NCI-H2196 (cell line): ENCODE measurements at regions not wholly inside any gene's neighbourhood (a gene's known extent, or its start where the extent isn't known, plus 50 kb on each side); places are given as distances from the start of the nearest gene placed in this dataset.
"Not testable (repeated sequence)": the region's sequence is repeated elsewhere in the genome, so short reads cannot be mapped to it uniquely, and the experiment has no call there.

ENCODE experiments used
- DNase-seq: peaks from one replicate; lab custom pipeline; 2025; ENCODE audit not compliant: unreplicated experiment; lab: John Stamatoyannopoulos, UW

DNA sequence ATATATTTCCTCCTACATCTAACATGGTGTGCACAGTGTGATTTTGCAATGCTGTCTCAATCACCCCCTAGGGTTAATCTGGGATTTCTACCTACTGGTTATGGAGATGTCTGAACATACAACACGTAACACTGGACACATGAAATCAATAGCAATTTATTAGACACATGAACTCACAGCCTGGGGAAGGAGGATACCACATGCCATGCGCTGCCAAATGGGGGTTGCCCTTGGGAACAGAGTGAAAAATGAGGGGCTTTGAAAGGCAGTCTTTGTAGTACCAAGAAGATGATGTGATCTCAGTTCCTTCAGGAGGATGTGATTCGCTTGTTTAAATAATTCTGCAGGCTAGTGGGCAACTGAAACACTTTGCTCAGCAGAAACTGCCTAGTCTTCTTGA is 253.6 kb upstream of the LRRC4C start:
- no peak for DNase-seq

DNA sequence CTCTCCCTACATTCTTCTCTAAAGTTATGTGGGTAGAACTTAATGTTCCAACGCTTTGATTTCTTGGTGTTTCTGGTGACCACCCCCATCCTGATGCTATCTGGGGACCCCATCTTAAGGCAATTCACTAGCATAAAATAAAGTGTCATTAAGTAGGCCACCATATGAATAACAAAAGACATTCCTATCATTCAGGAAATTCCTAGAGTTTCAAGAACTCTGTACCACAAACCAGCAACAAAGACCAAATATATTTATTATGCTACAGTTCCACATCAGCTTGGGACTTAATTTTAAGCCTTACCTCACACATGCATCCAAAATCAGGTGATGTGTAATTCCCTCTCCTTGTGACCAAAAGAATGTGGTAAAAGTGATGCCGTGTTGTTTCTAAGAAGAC is 254.6 kb upstream of the LRRC4C start:
- no peak for DNase-seq

DNA sequence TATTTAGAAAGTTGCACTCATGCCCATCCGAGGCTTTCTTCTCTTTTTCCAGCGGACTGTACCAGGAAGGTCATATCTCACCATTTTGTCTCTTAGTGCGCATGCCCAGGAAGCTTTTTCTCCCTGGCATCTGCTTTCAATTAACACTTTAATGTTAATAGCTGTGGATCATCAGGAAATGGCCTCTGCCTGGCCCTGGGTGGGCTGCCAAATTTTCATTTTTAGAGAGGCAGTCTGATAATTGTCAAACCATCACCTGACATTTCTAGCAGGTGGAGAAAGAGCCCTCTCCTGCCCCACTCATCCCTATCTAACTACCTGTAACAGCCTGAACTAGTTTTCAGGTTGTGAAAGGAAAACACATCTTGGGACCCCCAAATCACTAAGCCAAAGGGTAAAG is 257.4 kb upstream of the LRRC4C start:
- no peak for DNase-seq

DNA sequence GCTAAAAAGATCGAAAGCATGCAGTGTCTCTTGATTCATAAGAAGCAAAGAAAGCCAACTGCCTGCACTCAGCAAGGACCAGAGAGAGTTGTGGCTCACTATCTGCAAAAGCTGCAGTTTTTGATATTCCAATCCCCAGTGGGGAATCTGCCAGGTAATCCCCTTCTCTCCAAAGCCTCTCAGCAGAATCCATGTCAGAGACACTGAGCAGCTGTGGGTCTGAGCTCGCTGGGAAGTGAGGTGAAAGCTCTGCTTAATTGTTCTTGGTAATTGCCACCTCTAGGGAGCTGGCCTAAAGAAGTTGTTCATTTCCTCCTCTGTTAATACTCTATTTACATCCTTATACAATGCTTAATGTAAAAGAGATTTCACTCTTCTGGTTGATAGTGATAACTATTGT is 261.3 kb upstream of the LRRC4C start:
- DNase-seq: no peak

DNA sequence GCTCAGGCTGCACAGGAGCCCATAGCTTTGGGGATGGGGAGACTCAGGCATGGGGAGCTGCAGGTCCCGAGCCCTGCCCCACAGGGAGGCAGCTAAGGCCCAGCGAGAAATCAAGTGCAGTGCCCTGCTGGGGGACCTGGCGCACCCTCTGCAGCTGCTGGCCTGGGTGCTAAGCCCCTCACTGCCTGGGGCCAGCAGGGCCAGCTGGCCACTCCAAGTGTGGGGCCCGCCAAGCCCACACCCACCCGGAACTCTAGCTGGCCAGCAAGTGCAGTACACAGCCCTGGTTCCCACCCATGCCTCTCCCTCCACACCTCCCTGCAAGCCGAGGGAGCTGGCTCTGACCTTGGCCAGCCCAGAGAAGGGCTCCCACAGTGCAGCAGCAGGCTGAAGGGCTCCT is 268.7 kb upstream of the LRRC4C start:
- DNase-seq: not testable (repeated sequence)

DNA sequence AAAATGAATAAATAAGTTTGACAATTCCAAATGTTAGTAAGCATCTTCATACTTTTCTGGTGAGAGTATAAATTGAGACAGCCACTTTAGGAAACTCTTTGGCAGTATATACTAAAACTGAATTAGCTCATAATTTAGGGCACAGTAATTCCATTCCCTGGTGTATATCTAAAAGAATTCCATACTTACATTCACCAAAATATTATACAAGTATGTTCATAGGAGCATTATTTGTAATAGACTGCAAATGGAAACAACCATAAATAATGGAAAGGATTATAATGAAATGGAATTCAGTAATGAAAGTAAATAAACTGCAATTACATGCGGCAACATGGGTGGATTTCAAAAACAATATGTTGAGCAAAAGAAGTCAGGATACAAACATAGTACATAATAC is 315.8 kb upstream of the LRRC4C start:
- DNase-seq: no peak

DNA sequence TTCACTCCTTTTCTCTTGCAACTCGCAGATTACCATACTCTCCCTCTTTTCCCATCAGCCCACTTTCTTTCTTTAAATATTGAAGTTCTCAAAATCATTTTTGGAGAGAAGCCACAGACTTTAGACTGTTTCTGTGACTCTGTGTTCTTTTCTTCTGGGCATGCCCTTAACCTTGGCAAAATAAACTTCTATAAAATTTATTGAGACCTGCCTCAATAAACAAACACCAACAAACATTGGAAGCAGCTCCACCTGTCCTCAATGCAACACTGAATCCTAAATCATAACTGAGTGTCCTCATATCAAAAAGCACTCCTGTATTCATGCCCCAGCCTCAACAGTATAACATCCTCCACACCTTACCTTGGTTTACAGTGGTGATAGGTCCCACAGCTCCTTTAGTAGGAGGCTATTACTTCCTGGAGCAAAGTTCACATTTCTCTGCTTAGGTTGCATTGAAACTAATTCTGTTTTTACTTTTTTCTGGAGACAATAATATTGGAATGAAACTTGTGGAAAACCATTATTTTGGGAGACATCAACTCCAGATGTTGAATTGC is 320.0 kb upstream of the LRRC4C start:
- DNase-seq: no peak

DNA sequence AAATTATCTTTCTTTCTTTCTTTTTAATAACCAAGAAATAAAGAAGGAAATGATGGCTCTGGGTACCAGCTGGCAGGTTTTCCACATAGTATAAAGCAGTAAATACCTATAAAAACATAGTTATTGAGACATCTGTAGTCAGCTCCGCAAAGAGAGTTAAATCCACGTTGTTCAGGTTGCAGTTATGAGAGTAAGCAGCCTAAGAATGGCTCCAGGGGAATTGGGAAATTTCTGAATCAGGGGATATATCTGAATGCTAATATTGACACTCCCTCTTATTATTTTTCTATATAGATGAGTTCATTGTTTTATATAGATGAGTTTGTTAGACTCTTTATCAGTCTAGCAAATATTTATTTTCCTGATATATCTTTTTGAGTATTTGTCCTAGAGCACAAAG is 322.0 kb upstream of the LRRC4C start:
- no peak for DNase-seq

DNA sequence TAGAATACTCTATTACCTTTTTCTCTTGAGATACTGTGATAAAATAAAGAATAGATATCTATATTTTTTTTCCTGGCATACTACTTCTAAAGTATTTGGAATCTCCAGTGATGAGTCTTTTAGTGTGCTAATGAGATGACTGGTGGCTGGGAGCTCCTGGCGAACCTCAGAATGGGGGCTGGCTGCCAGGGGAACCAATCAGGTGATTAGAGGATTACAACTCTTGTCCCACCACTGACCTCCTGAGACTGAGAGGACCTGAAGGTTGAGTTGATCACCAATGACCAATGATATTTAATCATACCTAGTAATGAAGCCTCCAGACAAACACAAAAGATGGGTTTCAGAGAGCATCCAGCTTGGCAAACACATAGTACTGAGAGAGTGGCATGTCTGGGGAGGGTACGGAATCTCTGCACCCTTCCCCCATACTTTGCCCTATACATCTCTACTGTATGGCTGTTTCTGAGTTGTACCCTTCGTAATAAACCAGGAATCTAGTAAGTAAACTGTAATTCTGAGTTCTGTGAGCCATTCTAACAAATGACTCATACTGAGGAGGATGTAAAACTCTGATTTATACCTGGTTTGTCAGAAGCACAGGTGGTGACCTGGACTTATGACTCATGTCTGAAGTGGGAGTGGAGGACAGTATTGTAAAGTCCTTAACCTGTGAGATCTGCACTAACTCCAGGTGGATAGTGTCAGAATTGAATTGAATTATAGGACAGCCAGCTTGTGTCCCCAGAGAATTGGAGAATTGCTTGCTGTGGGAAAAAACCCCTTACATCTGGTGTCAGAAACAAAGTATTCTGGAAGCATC is 325.3 kb upstream of the LRRC4C start:
- DNase-seq: no peak

DNA sequence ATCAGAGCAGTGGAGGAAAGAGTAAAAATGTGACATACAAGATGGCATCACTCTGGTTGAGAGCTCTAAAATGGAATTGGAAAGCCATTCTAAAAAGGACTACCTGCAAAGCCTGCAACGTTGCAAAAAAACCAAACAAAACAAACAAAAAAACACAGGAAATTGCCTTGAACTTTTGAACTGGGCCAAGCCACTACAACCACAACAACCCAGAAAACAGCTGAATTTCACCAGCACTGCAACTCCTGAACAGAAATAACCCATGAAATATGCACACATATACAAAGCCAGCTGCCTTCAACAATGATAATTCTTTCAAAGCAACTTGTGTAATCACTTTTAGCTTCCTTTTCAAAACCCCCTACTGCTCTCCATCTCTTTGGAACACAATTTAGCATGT is 326.6 kb upstream of the LRRC4C start:
- no peak for DNase-seq

DNA sequence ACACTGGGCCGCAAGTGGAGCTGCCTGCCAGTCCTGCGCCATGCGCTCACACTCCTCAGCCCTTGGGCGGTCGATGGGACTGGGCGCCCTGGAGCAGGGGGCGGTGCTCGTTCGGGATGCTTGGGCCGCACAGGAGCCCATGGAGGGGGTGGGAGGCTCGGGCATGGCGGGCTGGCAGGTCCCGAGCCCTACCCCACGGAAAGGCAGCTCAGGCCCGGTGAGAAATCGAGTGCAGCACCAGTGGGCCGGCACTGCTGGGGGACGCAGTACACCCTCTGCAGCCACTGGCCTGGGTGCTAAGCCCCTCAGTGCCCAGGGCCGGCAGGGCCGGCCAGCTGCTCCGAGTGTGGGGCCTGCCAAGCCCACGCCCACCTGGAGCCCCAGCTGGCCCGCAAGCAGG is 328.7 kb upstream of the LRRC4C start:
- no peak for DNase-seq

DNA sequence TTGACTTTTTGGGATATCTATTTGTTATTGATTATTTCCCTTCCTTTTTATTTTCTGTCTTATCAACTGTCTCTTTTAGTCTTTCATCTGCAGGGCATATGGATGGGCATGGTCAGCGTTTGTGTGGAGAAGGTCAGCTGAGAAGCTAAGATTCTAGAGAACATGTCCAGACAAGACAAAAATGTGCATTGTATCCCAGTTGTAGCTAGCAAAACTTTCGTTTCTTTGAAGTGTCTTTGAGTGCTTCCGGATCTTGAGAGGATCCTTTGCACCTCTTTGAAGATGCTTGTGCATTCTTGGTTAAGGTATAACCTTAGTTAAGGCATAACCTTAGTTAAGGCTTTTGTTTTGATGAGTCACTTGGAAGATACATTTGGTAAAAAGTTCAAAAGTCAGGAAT is 329.9 kb upstream of the LRRC4C start:
- no peak for DNase-seq

DNA sequence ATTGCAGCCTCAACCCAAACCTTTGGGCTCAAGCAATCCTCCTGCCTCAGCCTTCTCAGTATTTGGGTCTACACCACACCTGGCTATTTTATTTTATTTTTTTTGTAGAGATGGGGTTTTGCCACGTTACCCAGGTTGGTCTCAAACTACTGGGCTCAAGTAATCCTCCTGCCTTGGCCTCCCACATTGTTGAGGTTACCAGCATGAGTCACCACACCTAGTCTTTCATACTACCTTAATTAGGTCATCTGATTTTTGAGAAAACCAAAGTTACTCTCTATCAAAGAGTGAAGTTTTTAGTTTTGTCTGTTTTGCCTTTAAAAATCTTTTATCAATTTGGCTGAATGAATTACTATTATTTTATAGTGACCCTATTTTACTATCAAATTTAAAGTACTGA is 335.6 kb upstream of the LRRC4C start:
- no peak for DNase-seq

DNA sequence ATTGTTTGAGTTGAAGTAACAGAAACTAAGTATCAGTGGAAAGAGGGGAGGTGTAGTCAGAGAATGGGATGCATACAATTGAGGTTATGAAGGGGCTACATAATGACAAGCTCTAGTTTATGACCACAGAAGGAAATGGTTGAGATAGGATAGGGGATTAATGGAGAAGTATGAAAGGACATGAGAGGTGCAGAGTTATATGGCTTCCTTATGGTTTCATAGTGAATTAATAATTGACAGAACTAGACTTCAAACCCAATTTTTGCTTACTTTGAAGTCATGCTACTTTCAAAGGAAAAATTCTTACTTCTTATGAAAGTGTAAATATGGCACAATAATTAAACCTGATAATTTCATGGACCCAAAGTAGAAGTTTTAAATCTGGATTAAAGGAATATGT is 340.3 kb upstream of the LRRC4C start:
- DNase-seq: no peak

DNA sequence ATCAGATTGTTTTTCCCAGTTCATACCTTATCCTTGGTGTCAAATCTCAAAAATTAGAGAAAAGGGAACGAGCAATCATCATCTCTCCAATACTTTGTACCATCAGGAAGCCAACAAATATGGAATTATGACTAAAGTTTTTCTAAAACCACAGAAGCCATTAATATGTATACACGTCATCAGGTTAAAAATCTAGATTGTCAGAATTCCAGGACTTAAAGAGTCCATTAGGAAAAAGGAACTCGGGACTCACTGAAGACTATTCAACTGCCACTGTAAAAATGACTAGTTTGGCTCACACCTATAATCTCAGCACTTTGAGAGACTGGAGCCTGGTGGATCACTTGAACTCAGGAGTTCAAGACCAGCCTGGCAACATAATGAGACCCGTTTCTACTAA is 344.4 kb upstream of the LRRC4C start:
- DNase-seq: no peak

DNA sequence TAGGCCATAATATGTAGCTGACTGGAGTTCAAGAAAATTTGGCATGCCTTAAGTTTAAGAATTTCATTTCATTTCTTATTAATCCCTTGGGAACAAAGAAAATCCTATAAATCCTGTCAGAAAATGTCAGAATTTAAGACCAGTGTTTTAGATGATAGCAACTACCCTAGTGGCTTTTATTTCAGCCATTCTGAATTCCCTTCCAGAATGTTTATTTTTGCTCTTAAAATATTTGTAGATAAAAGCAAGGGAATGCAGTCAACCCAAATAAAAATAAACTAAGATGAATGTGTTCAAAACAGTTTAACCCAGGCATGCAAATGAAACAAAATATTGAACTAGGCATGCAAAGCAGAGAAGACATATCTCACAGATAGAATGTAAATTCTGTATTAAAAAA is 356.9 kb upstream of the LRRC4C start:
- no peak for DNase-seq

DNA sequence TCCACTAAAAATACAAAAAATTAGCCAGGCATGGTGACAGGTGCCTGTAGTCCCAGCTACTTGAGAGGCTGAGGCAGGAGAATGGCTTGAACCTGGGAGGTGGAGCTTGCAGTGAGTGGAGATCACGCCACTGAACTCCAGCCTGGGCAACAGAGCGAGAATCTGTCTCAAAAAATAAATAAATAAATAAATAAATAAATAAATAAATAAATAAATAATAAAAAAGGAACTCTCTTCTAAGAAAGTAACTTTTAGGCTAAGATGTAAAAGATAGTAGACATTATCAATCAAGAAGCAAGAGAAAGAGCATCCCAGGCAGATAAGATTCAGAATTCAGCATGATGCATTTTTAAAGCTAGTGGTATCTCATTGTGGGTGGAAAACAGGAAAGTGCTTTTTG is 364.8 kb upstream of the LRRC4C start:
- not testable (repeated sequence) for DNase-seq

DNA sequence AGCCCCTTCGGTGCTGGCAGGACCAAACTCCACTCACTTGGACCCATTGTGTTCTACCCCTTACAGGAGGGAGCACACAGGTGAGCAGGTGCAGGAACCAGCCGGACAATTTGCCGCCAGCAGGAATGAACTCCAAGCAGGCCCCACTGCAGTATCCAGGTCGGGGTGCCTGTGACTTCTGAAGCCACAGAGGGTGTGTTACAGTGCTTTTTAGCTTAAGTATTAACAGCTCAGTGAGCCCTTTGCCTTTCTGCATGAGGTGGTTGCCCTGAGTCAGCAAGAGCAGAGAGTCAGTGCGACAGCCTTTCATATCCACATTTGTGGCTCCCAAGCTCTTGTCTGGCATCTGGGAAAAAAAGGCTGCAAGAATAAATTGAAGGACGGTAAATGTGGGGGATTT is 366.6 kb upstream of the LRRC4C start:
- no peak for DNase-seq

DNA sequence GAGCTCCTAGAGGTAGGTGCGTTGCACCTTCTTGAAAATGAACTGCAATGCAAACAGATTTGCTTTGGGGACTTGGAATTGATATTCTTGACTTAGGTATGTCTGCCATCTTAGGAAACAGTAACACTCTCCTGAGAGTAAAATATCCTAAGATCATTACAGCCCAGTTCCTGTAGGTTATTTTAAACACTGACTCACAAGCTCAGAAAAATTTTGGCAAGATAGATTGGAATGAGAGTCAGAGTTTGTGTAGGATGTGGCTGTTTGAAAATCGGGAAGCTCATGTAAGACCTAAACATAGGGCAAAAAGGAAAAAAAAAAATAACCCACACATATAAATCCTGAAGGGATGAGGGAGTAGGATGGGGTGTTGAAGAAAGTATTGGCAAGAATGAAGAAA is 377.0 kb upstream of the LRRC4C start:
- no peak for DNase-seq

DNA sequence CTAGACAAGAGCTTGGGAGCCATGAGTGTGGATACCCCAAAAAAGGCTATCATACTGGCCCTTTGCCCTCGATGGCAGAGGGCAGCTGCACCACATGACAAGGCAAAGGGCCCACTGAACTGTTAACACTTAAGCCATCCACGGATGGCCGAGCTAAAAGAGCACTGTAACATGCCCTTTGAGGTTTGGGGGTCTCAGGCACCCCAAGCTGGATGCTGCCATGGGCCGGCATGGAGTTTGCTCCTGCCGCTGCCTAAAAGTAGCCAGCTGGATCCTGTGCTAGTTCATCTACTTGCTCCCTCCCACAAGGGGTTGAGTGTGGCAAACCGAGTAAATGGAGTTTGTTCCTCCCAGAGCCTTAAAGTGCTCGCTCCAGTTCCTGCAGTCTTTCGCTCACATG is 383.2 kb upstream of the LRRC4C start:
- no peak for DNase-seq

DNA sequence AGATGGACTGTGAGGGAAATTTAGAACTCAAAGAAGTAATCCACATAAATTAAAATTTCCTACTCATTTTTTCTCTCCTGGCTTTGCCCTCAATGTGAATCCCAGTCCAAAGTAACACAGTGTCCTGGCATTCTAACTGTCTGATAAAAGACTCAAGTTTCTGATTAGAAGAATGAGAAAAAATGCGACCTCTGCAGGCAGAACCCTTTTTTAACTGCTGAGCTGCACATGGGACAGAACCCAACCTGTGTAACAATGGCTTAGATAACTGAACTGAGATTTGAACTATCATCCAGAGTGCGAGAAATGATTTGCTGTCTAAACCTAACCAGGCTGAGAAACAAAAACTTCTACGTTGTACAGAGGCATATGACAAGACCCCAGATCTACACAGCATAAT is 385.6 kb upstream of the LRRC4C start:
- no peak for DNase-seq

DNA sequence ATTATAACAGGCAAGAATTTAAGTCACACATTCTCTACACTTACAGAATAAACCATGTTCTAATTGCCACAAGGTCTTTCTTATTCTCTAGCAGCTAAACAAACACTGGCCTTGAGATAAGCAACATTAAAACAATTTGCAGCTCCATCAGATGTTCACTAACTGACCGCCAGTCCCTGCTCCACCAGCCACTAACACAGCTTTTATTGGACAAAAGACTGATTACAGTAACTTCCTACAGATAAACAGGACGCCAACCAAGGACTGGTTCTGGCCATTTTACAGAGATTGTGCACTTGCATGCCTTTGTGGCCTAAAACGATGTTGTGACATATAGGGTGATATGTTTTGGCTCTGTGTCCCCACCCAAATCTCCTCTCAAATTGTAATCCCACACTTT is 388.9 kb upstream of the LRRC4C start:
- no peak for DNase-seq

DNA sequence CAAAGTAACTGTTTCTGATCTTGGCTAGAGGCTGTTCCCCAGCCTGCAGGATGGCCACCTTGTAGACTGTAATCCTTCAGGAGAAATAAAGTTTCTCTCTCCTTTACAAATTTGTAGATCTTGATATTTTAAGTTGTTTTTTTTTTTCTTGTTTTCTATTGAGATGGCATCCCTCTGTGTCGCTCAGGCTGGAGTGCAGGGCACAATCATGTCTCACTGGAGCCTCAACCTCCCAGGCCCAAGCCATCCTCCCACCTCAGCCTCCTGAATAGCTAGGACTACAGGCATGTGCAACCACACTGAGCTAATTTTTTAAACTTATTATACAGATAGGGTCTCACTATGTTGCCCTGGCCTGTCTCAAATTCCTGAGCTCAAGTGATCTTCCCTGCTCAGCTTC is 389.8 kb upstream of the LRRC4C start:
- DNase-seq: no peak
